HG02884 (cell line): ENCODE measurements at regions not wholly inside any gene's neighbourhood (a gene's known extent, or its start where the extent isn't known, plus 50 kb on each side); places are given as distances from the start of the nearest gene placed in this dataset.
"Not testable (repeated sequence)": the region's sequence is repeated elsewhere in the genome, so short reads cannot be mapped to it uniquely, and the experiment has no call there.

Experiments
- ATAC-seq: cut with Tn5 transposase; IDR thresholded peaks from one replicate; pipeline ENCODE4 v1.9.1; 2021; ENCODE audit warnings: mild to moderate bottlenecking, moderate library complexity; ENCODE audit not compliant: unreplicated experiment

- ATAC-seq: no peak
These were observed 187.6 kb upstream of the SGCG start for GRCh38 chr13:22993148-22993547.

- no peak for ATAC-seq
These were observed 177.3 kb upstream of the SGCG start for GRCh38 chr13:23003446-23003845.

GRCh38 chr13:23007426-23007825 lies 173.4 kb upstream of the SGCG start:
- no peak for ATAC-seq

GRCh38 chr13:23018143-23018542 lies 162.6 kb upstream of the SGCG start:
- ATAC-seq: no peak

- ATAC-seq: peak; percentile 97
These were observed 160.4 kb upstream of the SGCG start for GRCh38 chr13:23020246-23020843.

- no peak for ATAC-seq
These were observed 158.9 kb upstream of the SGCG start for GRCh38 chr13:23021906-23022305.

- no peak for ATAC-seq
These were observed 158.1 kb upstream of the SGCG start for GRCh38 chr13:23022704-23023103.

- ATAC-seq: no peak
These were observed 154.7 kb upstream of the SGCG start for GRCh38 chr13:23025864-23026608.

- ATAC-seq: no peak
These were observed 141.4 kb upstream of the SGCG start for GRCh38 chr13:23039266-23039935.

GRCh38 chr13:23042181-23042580 lies 138.6 kb upstream of the SGCG start:
- ATAC-seq: no peak

GRCh38 chr13:23044906-23045305 lies 135.9 kb upstream of the SGCG start:
- ATAC-seq: no peak

GRCh38 chr13:23050126-23050525 lies 130.7 kb upstream of the SGCG start:
- no peak for ATAC-seq

GRCh38 chr13:23053711-23054110 lies 127.1 kb upstream of the SGCG start:
- ATAC-seq: not testable (repeated sequence)

- ATAC-seq: no peak
These were observed 121.6 kb upstream of the SGCG start for GRCh38 chr13:23059173-23059572.

GRCh38 chr13:23060959-23061358 lies 119.8 kb upstream of the SGCG start:
- ATAC-seq: no peak

GRCh38 chr13:23067129-23067528 lies 113.7 kb upstream of the SGCG start:
- ATAC-seq: no peak

GRCh38 chr13:23069566-23069965 lies 111.2 kb upstream of the SGCG start:
- no peak for ATAC-seq

GRCh38 chr13:23074075-23074828 lies 106.5 kb upstream of the SGCG start:
- no peak for ATAC-seq

- no peak for ATAC-seq
These were observed 99.6 kb upstream of the SGCG start for GRCh38 chr13:23081220-23081619.

- no peak for ATAC-seq
These were observed 98.9 kb upstream of the SGCG start for GRCh38 chr13:23081901-23082300.

- ATAC-seq: no peak
These were observed 93.7 kb upstream of the SGCG start for GRCh38 chr13:23086968-23087623.
